OCI-LY3 (cell line): ENCODE measurements at regions not wholly inside any gene's neighbourhood (a gene's known extent, or its start where the extent isn't known, plus 50 kb on each side); places are given as distances from the start of the nearest gene placed in this dataset.

Experiments
- H2AFZ ChIP-seq: fragments of 200-600, 300-600 bp; shearing (Covaris generic); 2 replicates; pipeline ENCODE4 v1.6.0; 2014; ENCODE audit warnings: antibody characterized with exemption, low read depth, low read length
- H3K27ac ChIP-seq: fragments of 200-600, 300-600 bp; sonication (generic); 2 replicates; pipeline ENCODE4 v1.5.1; 2014; ENCODE audit warnings: mild to moderate bottlenecking, low read length, moderate library complexity, mixed read lengths
- H3K27me3 ChIP-seq: fragments of 200-600, 300-600 bp; sonication (generic); 2 replicates; pipeline ENCODE4 v1.6.1; 2014; ENCODE audit warnings: low read depth, low read length, mixed read lengths
- H3K36me3 ChIP-seq: fragments of 200-600, 300-600 bp; sonication (generic); replicated peaks from 2 replicates; pipeline ENCODE3; 2014; ENCODE audit warnings: low read depth, low read length, mixed read lengths
- H3K4me1 ChIP-seq: fragments of 300-600, 200-600 bp; sonication (generic); 2 replicates; pipeline ENCODE4 v1.6.1; 2014; ENCODE audit warnings: low read length, mixed read lengths
- H3K4me2 ChIP-seq: fragments of 200-600, 300-600 bp; sonication (generic); 2 replicates; pipeline ENCODE4 v1.6.1; 2014; ENCODE audit warnings: low read length, mixed read lengths
- H3K4me3 ChIP-seq: fragments of 300-600, 200-600 bp; sonication (generic); 2 replicates; pipeline ENCODE4 v1.5.1; 2014; ENCODE audit warnings: antibody characterized with exemption, mild to moderate bottlenecking, low read length, moderate library complexity
- H3K79me2 ChIP-seq: fragments of 300-600, 200-600 bp; shearing (Covaris generic); 2 replicates; pipeline ENCODE4 v1.6.1; 2014; ENCODE audit warnings: mild to moderate bottlenecking, low read length, mixed read lengths
- H3K9ac ChIP-seq: fragments of 300-600, 200-600 bp; shearing (Covaris generic); 2 replicates; pipeline ENCODE4 v1.6.0; 2014; ENCODE audit warnings: mild to moderate bottlenecking, low read length, moderate library complexity
- H3K9me3 ChIP-seq: fragments of 200-600, 300-600 bp; shearing (Covaris generic); 2 replicates; pipeline ENCODE4 v1.6.1; 2014; ENCODE audit warnings: low read length, mixed read lengths; ENCODE audit not compliant: insufficient read depth
- H4K20me1 ChIP-seq: fragments of 200-600, 300-600 bp; sonication (generic); 2 replicates; pipeline ENCODE4 v1.6.1; 2016; ENCODE audit warnings: low read length, mixed read lengths; ENCODE audit not compliant: insufficient read depth
- EZH2phosphoT487 ChIP-seq: fragments of 200-600 bp; shearing (Covaris generic); IDR thresholded peaks from 2 replicates; pipeline ENCODE4 v1.6.1; 2018; ENCODE audit warnings: antibody characterized with exemption, mixed run types, low read depth
- TF ChIP-seq, protein P1 (sequence below): fragments of 200-600, 300-600 bp; sonication (generic); IDR thresholded peaks from 2 replicates; pipeline ENCODE4 v1.5.1; 2014; ENCODE audit warnings: antibody characterized with exemption, low read length, low read depth

DNA sequence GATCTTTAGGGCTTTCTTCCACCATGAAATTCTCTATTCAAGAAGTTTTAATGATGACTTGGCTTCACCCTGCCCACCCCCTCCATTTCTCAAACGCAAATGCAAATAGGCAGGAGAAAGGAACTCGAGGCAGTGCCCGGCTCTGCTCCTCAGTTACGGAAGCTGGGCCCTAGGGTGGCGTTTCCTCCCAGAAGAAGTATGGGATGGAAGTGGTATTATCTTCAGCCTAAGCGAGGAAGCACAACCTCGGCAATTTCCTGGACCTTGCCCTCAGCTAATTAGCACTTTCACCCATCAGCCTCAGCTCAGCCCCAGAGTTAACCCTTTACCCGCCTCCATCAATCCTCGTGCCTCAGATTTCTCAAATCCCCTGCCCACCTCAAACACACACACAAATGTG lies 58.2 kb upstream of the LRRC55 start:
- Histone ChIP-seq H3K36me3 (no peaks in the 10 kb centered on the region), H3K4me2 (no peak overlapping the region), H3K9ac (no peak overlapping the region), H3K27me3 (peaks cover 33% of the 10 kb centered on the region), H3K9me3 (no peaks in the 10 kb centered on the region), H4K20me1 (no peaks in the 10 kb centered on the region), H3K4me3 (no peak overlapping the region), H3K27ac (no peak overlapping the region), H2AFZ (no peak overlapping the region), H3K4me1 (no peaks in the 10 kb centered on the region), H3K79me2 (no peaks in the 10 kb centered on the region)
- TF ChIP-seq, protein P1, sequence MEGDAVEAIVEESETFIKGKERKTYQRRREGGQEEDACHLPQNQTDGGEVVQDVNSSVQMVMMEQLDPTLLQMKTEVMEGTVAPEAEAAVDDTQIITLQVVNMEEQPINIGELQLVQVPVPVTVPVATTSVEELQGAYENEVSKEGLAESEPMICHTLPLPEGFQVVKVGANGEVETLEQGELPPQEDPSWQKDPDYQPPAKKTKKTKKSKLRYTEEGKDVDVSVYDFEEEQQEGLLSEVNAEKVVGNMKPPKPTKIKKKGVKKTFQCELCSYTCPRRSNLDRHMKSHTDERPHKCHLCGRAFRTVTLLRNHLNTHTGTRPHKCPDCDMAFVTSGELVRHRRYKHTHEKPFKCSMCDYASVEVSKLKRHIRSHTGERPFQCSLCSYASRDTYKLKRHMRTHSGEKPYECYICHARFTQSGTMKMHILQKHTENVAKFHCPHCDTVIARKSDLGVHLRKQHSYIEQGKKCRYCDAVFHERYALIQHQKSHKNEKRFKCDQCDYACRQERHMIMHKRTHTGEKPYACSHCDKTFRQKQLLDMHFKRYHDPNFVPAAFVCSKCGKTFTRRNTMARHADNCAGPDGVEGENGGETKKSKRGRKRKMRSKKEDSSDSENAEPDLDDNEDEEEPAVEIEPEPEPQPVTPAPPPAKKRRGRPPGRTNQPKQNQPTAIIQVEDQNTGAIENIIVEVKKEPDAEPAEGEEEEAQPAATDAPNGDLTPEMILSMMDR, result no peak
- TF ChIP-seq EZH2phosphoT487, result no peak

DNA sequence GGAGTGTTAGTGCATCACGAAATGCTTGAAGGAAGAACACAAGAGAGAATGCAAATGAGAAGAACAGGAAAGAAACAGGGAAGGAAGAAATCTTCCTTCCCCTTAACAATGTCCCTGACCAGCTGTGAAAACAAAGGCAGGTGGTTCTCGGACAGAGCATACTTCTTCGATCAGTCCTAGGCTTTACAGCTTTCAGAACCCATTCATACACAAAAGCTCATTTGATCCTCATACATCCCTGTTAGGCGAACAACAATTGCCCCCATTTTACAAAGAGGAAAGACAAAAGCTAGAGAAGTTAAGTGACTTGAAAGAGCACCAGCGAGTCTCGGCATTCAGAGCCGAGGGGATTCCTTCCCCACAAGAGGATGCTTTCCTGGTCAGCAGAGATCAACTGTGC lies 57.2 kb upstream of the LRRC55 start:
- H3K27ac ChIP-seq, result no peak overlapping the region
- no peak for TF ChIP-seq EZH2phosphoT487
- TF ChIP-seq, protein P1, result no peak
- H3K36me3 ChIP-seq, result no peaks in the 10 kb centered on the region
- H4K20me1 ChIP-seq, result no peaks in the 10 kb centered on the region
- no peaks in the 10 kb centered on the region for H3K79me2 ChIP-seq
- no peak overlapping the region for H3K4me3 ChIP-seq
- H3K27me3 ChIP-seq, result peaks cover 43% of the 10 kb centered on the region
- no peak overlapping the region for H2AFZ ChIP-seq
- H3K4me1 ChIP-seq, result no peaks in the 10 kb centered on the region
- no peaks in the 10 kb centered on the region for H3K9me3 ChIP-seq
- H3K4me2 ChIP-seq, result no peak overlapping the region
- H3K9ac ChIP-seq, result no peak overlapping the region

DNA sequence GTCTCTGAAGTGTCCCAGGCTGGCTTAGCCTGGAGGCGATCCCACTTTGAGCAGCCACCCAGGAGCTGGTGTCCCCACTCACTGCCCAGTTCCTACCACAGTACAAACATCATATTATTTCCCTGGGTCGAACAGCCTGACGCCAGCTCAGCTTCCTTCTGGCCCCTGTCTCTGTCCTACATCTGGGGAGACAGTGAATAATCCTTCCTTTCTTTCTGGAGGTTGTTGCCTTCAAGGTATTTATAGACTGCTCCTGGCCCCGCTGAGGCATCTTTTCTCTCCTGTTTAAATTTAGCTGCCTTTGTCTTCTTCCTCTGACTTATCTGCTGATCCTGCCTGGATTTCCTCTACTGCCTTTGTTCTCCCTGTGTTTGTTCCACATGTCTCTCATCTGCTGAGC lies 56.8 kb upstream of the LRRC55 start:
- Histone ChIP-seq H3K4me1 (no peaks in the 10 kb centered on the region), H3K4me2 (no peak overlapping the region), H3K79me2 (no peaks in the 10 kb centered on the region), H3K9ac (no peak overlapping the region), H3K9me3 (no peaks in the 10 kb centered on the region), H3K4me3 (no peak overlapping the region), H4K20me1 (no peaks in the 10 kb centered on the region), H3K36me3 (no peaks in the 10 kb centered on the region), H3K27me3 (peaks cover 47% of the 10 kb centered on the region), H3K27ac (no peak overlapping the region), H2AFZ (no peak overlapping the region)
- TF ChIP-seq, protein P1, result no peak
- TF ChIP-seq EZH2phosphoT487, result no peak

DNA sequence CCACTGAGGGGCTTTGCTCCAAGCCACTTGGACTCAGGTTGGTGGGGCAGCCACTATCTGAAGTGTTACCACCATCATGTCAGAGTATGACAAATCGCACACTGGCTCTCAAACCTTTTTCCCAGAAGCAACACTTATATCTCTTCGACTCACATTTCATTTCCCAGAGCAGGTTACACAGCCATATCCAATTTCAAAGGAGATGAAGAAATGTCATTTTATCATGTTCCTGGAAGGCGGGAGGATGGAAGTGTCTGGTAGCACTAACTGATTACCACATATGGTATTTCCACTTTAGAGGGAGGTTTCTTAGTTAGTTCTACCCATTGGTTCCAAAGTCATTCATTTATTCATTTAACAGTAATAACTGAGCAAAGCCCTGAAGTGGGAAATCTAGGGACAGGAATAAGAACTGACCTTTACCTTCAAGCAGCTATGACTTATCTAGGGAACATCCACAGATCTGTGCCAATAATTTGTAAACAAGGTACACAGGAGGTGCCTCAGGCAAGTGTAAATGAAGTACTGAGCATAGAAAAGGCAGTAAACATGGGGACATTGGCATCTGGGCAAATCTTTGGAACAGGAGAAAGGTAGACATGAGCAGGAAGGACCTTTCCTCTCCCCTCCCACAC lies 54.9 kb upstream of the LRRC55 start:
- Histone ChIP-seq H3K4me3 (no peak overlapping the region), H3K9ac (no peak overlapping the region), H4K20me1 (no peaks in the 10 kb centered on the region), H2AFZ (no peak overlapping the region), H3K4me1 (no peaks in the 10 kb centered on the region), H3K4me2 (no peak overlapping the region), H3K9me3 (no peaks in the 10 kb centered on the region), H3K27ac (no peak overlapping the region), H3K36me3 (no peaks in the 10 kb centered on the region), H3K79me2 (no peaks in the 10 kb centered on the region), H3K27me3 (peaks cover 52% of the 10 kb centered on the region)
- TF ChIP-seq, protein P1, result no peak
- TF ChIP-seq EZH2phosphoT487, result no peak
